Stimulated activated effector memory CD8-positive, alpha-beta T cell treated with anti-CD3 and anti-CD28 coated beads, Interleukin-12 subunit alpha, Interleukin-12 subunit beta, amount 100 ng/mL, for 72 hours (primary cell): ENCODE measurements at regions not wholly inside any gene's neighbourhood (a gene's known extent, or its start where the extent isn't known, plus 50 kb on each side); places are given as distances from the start of the nearest gene placed in this dataset.

Experiments
- ATAC-seq: fragments of 150-1000 bp; cut with Tn5 transposase; 2 replicates; pipeline ENCODE4 v1.10.0; 2021
- DNase-seq, 2 donors: peaks; one replicate each; pipeline ENCODE4 v3.0.0; 2021 to 2022; ENCODE audit warnings: low spot score in 2 of 2
- H3K27ac Mint-ChIP-seq: one replicate; pipeline ENCODE4 v1.8.0; 2022; ENCODE audit warnings: mild to moderate bottlenecking, mixed read lengths
- H3K36me3 Mint-ChIP-seq: one replicate; pipeline ENCODE4 v1.8.0; 2022; ENCODE audit warnings: mild to moderate bottlenecking, mixed read lengths
- H3K4me1 Mint-ChIP-seq: one replicate; pipeline ENCODE4 v1.8.0; 2022; ENCODE audit warnings: mixed read lengths
- H3K4me3 Mint-ChIP-seq: one replicate; pipeline ENCODE4 v1.8.0; 2022; ENCODE audit warnings: mild to moderate bottlenecking, mixed read lengths
- H3K9me3 Mint-ChIP-seq: one replicate; pipeline ENCODE4 v1.8.0; 2022; ENCODE audit warnings: mixed read lengths

- ATAC-seq, result peak; percentile 23
- Mint-ChIP-seq H3K9me3 (no peaks in the 10 kb centered on the region), H3K4me3 (no peak overlapping the region), H3K4me1 (no peaks in the 10 kb centered on the region), H3K36me3 (no peaks in the 10 kb centered on the region), H3K27ac (no peak overlapping the region)
- DNase-seq, result no peak
These were observed 86.6 kb downstream of the CHRD start for GRCh38 chr3:184466413-184466960.

DNA sequence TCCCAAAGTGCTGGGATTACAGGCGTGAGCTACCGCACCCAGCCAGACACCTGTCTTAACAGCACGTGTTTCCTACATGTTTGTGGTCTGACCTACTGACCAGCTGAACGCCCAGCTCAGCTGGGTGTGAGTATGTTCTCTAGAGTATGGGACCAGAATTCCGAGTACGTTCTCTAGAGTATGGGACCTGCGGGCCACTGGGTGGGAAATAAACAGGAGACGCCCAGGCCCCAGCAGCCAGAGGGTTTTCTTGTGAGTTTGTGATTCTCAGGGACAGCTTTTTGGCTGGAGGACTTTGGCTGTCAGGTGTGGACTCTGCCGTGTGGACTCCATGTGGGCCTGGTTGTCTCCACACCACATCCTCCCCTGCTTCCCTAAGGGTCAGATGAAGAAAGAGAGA, 87.3 kb downstream of the CHRD start:
- no peak for DNase-seq
- ATAC-seq, result no peak
- no peak overlapping the region for H3K27ac Mint-ChIP-seq
- H3K4me1 Mint-ChIP-seq, result no peaks in the 10 kb centered on the region
- no peak overlapping the region for H3K4me3 Mint-ChIP-seq
- H3K9me3 Mint-ChIP-seq, result no peaks in the 10 kb centered on the region
- no peaks in the 10 kb centered on the region for H3K36me3 Mint-ChIP-seq

DNA sequence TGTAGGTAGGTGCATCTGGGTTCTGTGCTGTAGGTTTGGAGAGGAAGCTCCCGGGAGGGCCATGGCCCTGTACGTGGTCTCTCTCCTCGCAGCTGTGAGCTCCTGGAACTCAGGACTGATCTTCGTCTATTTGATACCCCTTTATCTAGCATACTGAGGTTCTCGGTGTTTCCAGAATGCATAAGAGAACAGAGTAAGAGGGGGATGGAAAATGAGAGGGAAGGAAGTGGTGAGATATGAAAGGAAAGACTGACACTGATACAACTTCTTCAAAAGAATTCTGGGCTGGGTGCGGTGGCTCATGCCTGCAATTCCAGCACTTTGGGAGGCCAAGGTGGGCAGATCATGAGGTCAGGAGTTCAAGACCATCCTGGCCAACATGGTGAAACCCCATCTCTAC, 90.7 kb downstream of the CHRD start:
- no peak overlapping the region for H3K27ac Mint-ChIP-seq

DNA sequence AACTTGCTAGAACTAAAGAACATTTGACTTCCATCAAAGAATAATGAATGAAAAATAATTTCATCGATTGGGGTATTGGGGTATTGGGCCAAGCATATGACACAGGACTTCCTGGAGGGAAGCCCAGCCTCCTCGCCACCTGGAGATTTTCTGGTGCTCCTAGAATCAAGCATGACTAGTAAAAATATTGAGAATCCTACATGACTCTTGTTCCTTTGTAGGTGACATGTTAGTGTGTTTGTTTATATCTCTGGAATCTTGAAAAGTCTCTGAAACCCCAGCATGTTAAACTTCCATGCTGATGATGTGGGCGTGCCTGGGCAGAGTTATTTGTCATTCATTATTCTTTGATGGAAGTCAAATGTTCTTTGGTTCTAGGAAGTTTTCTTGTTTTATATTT, 90.1 kb upstream of the EPHB3 start:
- no peak for ATAC-seq
- DNase-seq, result no peak
- Mint-ChIP-seq H3K9me3 (no peaks in the 10 kb centered on the region), H3K4me1 (no peaks in the 10 kb centered on the region), H3K27ac (no peak overlapping the region), H3K4me3 (no peak overlapping the region), H3K36me3 (no peaks in the 10 kb centered on the region)

More for the DNA sequence above, 90.7 kb downstream of the CHRD start:
- DNase-seq, result no peak
- H3K4me1 Mint-ChIP-seq, result no peaks in the 10 kb centered on the region
- no peaks in the 10 kb centered on the region for H3K36me3 Mint-ChIP-seq
- no peak overlapping the region for H3K4me3 Mint-ChIP-seq
- H3K9me3 Mint-ChIP-seq, result no peaks in the 10 kb centered on the region
- no peak for ATAC-seq

GRCh38 chr3:184472723-184473428, 88.7 kb upstream of the EPHB3 start:
- no peaks in the 10 kb centered on the region for H3K36me3 Mint-ChIP-seq
- H3K4me3 Mint-ChIP-seq, result no peak overlapping the region
- no peaks in the 10 kb centered on the region for H3K9me3 Mint-ChIP-seq
- no peaks in the 10 kb centered on the region for H3K4me1 Mint-ChIP-seq
- no peak overlapping the region for H3K27ac Mint-ChIP-seq
- DNase-seq, result no peak
- ATAC-seq, result no peak

- no peaks in the 10 kb centered on the region for H3K4me1 Mint-ChIP-seq
- H3K9me3 Mint-ChIP-seq, result no peaks in the 10 kb centered on the region
- no peak overlapping the region for H3K27ac Mint-ChIP-seq
- no peak overlapping the region for H3K4me3 Mint-ChIP-seq
- ATAC-seq, result no peak
- no peaks in the 10 kb centered on the region for H3K36me3 Mint-ChIP-seq
- DNase-seq, result no peak
These were observed 86.7 kb upstream of the EPHB3 start for GRCh38 chr3:184474897-184475296.

- Mint-ChIP-seq H3K4me1 (no peaks in the 10 kb centered on the region), H3K36me3 (no peaks in the 10 kb centered on the region), H3K27ac (no peak overlapping the region), H3K4me3 (no peak overlapping the region), H3K9me3 (no peaks in the 10 kb centered on the region)
- no peak for DNase-seq
- ATAC-seq, result no peak
These were observed 83.6 kb upstream of the EPHB3 start for GRCh38 chr3:184477940-184478339.

GRCh38 chr3:184479426-184480126, 82.0 kb upstream of the EPHB3 start:
- no peak for ATAC-seq
- Mint-ChIP-seq H3K36me3 (no peaks in the 10 kb centered on the region), H3K4me3 (no peak overlapping the region), H3K27ac (no peak overlapping the region), H3K4me1 (no peaks in the 10 kb centered on the region), H3K9me3 (no peaks in the 10 kb centered on the region)
- no peak for DNase-seq

DNA sequence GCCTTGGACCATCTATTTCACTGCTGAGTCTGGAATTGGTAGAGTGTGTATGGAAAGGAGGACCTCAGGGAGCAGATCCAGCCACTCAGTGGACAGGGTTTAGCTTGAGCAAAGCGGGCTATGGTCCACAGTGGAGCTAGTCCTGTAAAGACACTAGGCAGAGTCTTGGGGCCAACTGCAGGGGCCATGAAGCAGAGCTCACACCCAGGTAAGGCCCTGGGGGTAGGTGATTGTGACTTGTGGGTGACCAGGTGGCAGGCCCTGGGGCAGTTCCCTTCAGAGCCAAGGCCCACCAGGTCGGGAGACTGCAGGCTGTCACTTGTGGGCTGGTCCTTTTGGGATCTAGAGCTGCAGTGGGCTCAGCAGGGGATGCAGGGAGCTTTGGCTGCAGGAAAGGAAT, 80.8 kb upstream of the EPHB3 start:
- no peak overlapping the region for H3K4me3 Mint-ChIP-seq
- H3K9me3 Mint-ChIP-seq, result no peaks in the 10 kb centered on the region
- H3K27ac Mint-ChIP-seq, result no peak overlapping the region
- no peaks in the 10 kb centered on the region for H3K4me1 Mint-ChIP-seq
- no peaks in the 10 kb centered on the region for H3K36me3 Mint-ChIP-seq
- no peak for DNase-seq
- ATAC-seq, result no peak

- H3K27ac Mint-ChIP-seq, result no peak overlapping the region
- DNase-seq, result no peak
- H3K36me3 Mint-ChIP-seq, result no peaks in the 10 kb centered on the region
- no peaks in the 10 kb centered on the region for H3K9me3 Mint-ChIP-seq
- no peak overlapping the region for H3K4me3 Mint-ChIP-seq
- H3K4me1 Mint-ChIP-seq, result no peaks in the 10 kb centered on the region
- ATAC-seq, result no peak
These were observed 79.5 kb upstream of the EPHB3 start for GRCh38 chr3:184481984-184482671.

DNA sequence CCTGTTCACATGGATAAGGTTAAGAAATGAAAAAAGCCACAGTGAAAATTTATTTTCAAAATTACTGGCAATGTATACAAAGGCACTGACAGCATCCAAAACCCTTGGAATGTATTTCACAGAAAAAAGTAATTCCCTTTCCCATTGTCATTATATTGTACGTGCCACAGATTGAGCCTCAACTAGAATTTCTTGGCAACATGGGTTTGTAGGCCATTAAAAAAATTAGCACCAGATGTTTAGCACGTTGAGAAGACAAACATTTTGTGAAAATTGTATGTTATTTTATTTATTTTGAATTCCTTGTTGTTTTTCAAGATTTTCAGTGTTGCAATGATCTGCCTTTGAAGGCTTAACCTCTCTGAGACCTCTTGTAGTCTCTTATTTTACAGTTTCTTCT, 76.3 kb upstream of the EPHB3 start:
- Mint-ChIP-seq H3K4me3 (no peak overlapping the region), H3K4me1 (no peaks in the 10 kb centered on the region), H3K36me3 (no peaks in the 10 kb centered on the region), H3K9me3 (no peaks in the 10 kb centered on the region), H3K27ac (no peak overlapping the region)
- ATAC-seq (no peak), DNase-seq (no peak)

DNA sequence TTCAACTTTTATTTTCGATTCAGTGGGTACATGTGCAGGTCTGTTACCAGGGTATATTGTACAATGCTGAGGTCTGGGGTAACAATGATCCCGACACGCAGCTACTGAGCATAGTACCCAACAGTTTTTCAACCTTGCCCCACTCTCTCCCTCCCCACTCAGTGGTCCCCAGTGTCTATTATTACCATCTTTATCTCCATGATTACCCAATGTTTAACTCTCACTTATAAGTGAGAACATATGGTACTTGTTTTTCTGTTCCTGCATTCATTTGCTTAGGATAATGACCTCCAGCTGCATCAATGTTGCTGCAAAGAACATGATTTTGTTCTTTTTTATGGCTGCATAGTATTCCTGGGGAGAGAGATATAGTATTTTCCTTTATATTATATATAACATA, 75.7 kb upstream of the EPHB3 start:
- H3K9me3 Mint-ChIP-seq, result no peaks in the 10 kb centered on the region
- no peak for DNase-seq
- no peaks in the 10 kb centered on the region for H3K4me1 Mint-ChIP-seq
- H3K36me3 Mint-ChIP-seq, result no peaks in the 10 kb centered on the region
- no peak overlapping the region for H3K27ac Mint-ChIP-seq
- no peak overlapping the region for H3K4me3 Mint-ChIP-seq
- no peak for ATAC-seq

- Mint-ChIP-seq H3K4me1 (no peaks in the 10 kb centered on the region), H3K27ac (no peak overlapping the region), H3K36me3 (no peaks in the 10 kb centered on the region), H3K4me3 (no peak overlapping the region), H3K9me3 (no peaks in the 10 kb centered on the region)
- DNase-seq (no peak), ATAC-seq (no peak)
These were observed 75.0 kb upstream of the EPHB3 start for GRCh38 chr3:184486614-184487013.

- DNase-seq, result no peak
- ATAC-seq, result no peak
- Mint-ChIP-seq H3K4me1 (peaks cover 7% of the 10 kb centered on the region), H3K9me3 (no peaks in the 10 kb centered on the region), H3K27ac (no peak overlapping the region), H3K4me3 (no peak overlapping the region), H3K36me3 (no peaks in the 10 kb centered on the region)
These were observed 73.0 kb upstream of the EPHB3 start for GRCh38 chr3:184488577-184488976.

- H3K4me1 Mint-ChIP-seq, result peaks cover 7% of the 10 kb centered on the region
- ATAC-seq, result no peak
- H3K27ac Mint-ChIP-seq, result no peak overlapping the region
- H3K4me3 Mint-ChIP-seq, result no peak overlapping the region
- DNase-seq, result no peak
- H3K9me3 Mint-ChIP-seq, result no peaks in the 10 kb centered on the region
- no peaks in the 10 kb centered on the region for H3K36me3 Mint-ChIP-seq
These were observed 72.2 kb upstream of the EPHB3 start for GRCh38 chr3:184489268-184489841.
